ENCODE measurements at regions not wholly inside any gene's neighbourhood (a gene's known extent, or its start where the extent isn't known, plus 50 kb on each side); places are given as distances from the start of the nearest gene placed in this dataset.

DNA sequence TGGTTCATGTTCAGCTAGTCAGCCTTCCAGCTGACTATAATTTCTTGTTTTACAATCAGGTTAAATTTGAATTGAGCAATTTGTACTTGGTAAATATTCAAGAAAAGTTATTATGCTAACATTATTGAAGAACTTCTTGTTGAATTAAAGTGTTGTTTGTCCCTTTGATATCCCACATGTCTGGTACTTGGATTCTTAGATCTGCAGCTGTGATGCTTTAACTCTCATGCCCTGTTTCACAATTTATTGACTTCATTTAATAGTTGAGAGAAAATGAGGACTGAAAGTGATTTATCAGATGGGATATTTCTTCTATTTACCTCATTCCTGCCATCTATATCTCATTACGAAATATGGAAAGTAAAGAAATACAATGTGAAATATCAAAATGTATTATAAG is 92.8 kb downstream of the FASLG start:
- in situ Hi-C loops (cut with HindIII; ENCODE audit: low sequenced_read_pairs), result no loop called here

DNA sequence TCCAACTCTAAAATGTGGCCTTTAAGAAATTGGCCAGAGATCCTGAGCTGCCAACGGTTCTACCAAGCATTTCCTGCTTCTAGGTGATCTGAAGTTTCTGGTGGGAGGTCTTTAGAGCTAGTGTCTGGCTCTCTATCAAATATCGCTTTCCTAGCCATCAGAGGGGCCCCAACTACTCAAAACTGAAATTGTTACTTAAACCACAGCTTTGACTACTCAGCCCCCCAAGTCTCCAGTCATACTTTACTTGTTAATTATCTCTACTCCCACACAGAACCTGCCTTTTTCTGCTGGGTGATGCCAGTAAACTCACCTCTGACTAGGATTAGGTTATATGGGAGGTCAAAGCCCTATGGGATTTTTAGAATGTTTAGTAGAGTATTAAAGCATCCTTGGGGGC is 95.1 kb downstream of the FASLG start:
- in situ Hi-C loops (cut with HindIII; ENCODE audit: low sequenced_read_pairs), result no loop called here

DNA sequence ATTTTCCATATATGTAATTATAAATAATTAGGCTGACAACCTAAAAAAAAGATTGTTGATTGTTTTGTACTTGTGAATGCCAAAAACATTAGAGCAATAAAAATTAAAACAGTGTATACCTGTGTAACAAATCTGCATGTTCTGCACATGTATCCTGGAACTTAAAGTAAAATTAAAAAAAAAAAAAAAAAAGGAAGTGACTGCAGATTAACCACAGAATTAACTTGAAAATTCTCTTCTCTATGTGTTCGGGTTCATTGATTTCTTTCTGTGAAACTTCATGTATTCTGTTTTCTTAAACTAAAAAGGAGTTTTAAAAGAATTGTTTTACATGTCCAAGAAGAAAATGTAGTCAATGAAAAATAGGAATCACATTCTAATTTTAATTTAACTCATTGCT is 95.7 kb downstream of the FASLG start:
- in situ Hi-C loops (cut with HindIII; ENCODE audit: low sequenced_read_pairs), result no loop called here

GRCh38 chr1:172755099-172755498 is 96.2 kb downstream of the FASLG start:
- in situ Hi-C loops (cut with HindIII; ENCODE audit: low sequenced_read_pairs), result no loop called here

DNA sequence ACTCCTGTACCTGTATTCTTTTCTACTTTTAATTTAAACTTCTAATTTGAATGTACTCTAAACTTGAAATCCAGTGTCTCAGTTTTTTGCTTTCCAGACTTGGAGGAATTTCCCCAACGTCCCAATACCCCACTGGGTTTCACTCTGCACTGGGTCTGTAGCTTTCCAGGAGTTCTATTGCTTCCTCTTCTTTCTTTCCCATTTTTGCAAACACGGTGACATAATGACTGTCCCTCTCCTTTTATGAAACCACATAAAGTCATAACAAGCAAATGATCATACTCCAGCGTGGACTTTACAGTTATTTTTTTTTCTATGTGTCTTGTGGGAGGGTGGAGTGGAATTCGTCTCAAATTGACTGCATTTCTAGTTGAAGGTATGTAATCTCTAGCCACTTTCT is 97.1 kb downstream of the FASLG start:
- in situ Hi-C loops (cut with HindIII; ENCODE audit: low sequenced_read_pairs), result no loop called here

GRCh38 chr1:172758259-172758658 is 99.4 kb downstream of the FASLG start:
- in situ Hi-C loops (cut with HindIII; ENCODE audit: low sequenced_read_pairs), result no loop called here

DNA sequence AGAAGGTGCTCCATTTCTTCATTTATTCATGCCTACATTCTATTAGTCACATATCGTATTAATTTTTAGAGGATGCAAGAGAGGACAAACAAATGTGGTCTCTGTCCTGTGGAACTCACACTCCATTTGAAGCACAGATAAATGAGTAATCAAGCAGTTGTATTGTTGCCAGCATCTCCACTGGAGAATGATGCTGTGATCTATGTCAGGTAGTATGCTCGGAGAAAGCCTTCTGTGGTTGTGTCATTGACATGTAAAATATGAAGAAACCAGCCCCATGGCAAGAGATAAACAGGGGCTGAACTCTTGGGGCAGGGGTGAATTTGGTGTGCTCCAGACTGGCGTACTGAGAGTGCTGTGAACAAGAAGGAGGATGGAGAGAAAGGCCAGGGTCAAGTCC is 101.2 kb downstream of the FASLG start:
- in situ Hi-C loops (cut with HindIII; ENCODE audit: low sequenced_read_pairs), result no loop called here

DNA sequence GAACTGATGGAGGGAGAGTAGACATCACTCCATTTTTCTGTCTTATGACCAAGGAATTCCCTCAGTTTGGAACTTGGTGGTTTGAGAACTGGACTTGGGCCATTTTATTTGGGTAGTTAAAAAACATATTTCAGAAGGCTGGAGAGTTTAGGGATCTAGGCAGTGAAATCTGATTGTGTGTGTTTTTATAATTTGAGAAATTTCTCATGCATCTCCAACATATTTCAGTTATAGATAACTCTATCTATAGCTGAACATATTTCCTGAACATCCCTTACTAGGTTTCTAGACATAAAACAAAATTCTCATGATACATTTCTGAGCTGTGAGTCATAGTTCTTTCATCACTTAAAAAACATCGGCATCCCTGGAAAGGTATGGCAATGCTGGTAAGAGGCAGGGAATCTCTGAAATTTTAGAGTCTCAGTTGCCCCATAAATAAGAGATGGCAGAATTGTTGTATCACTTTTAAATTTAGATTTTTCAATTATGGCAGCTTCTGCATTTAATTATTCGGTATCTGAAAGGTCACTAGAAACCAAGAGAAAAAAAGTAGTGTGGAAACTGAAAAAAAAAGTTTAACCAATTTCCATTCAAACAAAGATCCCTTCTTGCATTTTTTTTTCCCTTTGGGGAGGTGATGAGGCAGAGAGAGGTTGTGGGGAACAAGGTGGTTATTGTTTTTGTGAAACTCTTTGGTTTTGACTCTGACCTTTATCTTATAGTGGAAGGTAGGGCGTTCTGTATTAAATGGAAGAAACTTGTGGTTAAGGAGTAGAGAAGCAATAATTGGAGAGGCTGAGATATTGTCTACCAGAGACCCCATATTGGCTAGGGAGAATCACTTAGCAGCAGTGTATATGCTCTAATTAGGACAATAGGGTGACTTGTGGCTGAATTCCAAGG is 102.9 kb downstream of the FASLG start:
- in situ Hi-C loops (cut with HindIII; ENCODE audit: low sequenced_read_pairs), result no loop called here

DNA sequence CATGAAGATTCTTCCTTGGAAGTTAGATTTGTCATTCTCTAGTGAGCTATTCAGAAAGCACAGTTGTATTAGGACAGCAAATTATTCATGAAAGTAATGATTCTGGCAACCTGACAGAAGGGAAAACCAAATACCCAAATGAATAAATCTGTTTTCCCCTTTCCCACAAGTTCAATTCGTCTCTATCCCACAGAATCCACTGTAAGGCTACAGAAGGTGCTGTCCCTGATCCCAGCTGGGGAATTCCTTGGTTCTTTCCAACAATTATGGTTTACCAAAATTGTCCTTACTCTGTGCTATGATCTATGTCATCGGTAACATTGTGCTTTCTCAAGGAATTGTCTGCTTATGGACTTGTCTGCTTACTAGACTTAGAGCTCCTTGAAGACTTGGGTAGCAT is 104.2 kb downstream of the FASLG start:
- in situ Hi-C loops (cut with HindIII; ENCODE audit: low sequenced_read_pairs), result no loop called here

GRCh38 chr1:172764378-172764777 is 105.5 kb downstream of the FASLG start:
- in situ Hi-C loops (cut with HindIII; ENCODE audit: low sequenced_read_pairs), result no loop called here

- in situ Hi-C loops (cut with HindIII; ENCODE audit: low sequenced_read_pairs), result no loop called here
Measured at GRCh38 chr1:172766462-172766861, 107.6 kb downstream of the FASLG start.

- in situ Hi-C loops (cut with HindIII; ENCODE audit: low sequenced_read_pairs), result no loop called here
Measured at GRCh38 chr1:172770071-172770470, 111.2 kb downstream of the FASLG start.

GRCh38 chr1:172774561-172774960 is 115.7 kb downstream of the FASLG start:
- in situ Hi-C loops (cut with HindIII; ENCODE audit: low sequenced_read_pairs), result no loop called here

DNA sequence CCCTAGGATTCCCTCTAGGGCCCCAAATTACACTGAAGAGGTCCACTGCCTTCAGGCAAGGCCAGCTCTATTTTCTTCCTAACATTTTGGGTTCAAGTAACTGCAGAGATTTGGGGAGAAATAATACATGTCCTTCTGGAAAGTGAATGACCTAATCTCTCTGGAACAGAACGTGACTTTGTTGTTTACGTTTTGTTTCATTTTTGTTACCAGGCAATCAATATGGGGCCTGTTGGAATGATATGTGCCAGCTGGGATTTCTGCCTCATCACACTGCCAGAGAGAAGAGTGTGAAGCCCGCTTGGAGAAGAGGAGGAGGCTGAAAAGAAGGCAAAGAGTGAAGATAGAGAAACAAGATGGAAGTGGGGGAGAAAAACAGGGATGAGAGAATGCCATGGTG is 116.7 kb downstream of the FASLG start:
- in situ Hi-C loops (cut with HindIII; ENCODE audit: low sequenced_read_pairs), result no loop called here

- in situ Hi-C loops (cut with HindIII; ENCODE audit: low sequenced_read_pairs), result no loop called here
Measured at GRCh38 chr1:172776071-172776470, 117.2 kb downstream of the FASLG start.

DNA sequence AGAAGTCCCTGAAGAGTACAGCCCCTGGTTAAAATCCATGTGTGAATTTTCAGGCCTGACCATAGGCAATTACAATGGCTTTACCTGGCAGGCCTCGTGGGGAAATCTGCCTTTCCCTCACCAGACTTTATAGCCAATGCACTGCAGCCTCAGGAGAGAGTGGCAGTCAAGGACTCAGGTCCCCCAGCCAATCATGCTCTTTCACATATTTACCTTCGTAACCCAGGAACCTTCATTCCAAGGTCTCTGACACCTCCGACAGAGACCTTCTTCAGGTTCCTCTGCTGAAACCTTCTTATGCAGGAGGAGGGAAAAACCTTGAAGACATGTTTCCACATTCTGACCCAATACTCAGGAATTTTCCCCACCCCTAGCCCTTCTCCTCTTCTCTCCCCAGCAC is 118.9 kb downstream of the FASLG start:
- in situ Hi-C loops (cut with HindIII; ENCODE audit: low sequenced_read_pairs), result no loop called here

DNA sequence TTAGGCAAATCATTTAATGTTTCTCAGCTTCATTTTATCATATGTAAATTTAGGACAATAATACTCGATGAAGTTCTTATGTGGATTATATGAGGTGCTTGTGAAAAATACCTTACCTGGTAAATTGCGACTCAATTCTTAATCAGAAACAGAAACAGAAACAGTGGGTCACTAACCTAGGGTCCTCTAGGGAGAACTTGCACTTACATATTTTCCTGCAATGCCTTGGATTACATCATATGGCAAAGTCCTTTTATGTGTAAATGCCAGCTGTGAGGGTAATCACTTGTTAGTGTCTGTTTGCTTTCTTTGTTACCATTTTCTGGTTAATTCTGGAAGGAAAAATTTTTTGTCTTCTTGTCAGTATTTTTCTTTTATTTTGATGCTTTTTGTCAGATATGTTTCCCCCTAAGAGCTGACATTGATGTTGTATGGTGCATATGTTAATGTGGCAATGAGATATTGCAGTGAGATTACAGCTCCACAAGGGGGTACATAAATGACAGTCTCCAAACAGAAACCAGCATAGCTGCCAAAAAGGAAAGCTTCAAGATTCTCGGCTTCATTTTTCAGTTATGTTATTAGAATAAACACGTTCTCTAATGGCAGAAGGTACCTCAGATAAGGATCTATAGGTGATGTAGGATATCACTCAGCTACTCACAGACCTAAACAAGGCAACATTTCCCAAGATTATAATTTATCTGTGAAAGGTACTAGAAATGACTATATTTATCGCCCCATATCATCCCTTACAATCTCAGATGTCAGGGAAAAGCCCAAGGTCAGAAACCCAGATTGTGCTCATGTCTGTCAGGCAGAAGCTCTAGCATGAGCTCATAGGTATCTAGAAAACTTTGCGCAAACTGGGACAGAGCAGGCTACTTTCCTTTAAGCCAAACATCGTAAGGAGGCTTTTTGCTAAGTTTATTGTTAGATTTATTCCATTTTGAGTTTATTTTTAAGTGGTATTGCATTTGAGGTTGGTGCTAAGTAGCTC is 119.9 kb downstream of the FASLG start:
- in situ Hi-C loops (cut with HindIII; ENCODE audit: low sequenced_read_pairs), result no loop called here

GRCh38 chr1:172779491-172779890 is 120.6 kb downstream of the FASLG start:
- in situ Hi-C loops (cut with HindIII; ENCODE audit: low sequenced_read_pairs), result no loop called here

DNA sequence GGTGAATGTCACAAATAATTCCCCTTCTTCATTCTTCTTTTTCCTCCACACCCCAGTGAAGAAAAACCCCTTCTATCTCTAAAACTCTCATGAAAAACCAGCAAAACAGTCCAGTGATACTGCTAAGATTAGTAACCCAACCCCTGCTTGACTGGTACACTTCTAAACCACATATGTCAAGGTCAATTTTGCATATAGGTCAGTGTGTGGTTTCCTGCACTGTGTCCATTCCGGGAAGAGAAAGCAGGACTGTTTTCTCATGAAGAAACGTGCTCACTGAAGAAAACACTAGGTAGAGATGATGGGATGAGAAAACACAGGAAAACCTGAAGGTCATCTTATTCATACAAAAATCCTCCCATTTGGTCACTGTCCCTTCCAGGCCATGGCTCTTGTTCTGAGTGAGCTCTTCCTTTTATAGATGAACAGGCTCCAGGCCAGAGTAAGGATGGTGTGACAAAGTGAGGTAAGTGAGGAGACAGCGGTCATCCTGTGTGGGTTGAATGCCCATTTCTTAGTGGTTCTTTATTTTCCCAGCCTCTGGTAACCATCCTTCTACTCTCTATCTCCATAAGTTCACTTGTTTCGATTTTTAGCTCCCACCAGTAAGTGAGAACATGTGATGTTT is 122.7 kb downstream of the FASLG start:
- in situ Hi-C loops (cut with HindIII; ENCODE audit: low sequenced_read_pairs), result no loop called here

DNA sequence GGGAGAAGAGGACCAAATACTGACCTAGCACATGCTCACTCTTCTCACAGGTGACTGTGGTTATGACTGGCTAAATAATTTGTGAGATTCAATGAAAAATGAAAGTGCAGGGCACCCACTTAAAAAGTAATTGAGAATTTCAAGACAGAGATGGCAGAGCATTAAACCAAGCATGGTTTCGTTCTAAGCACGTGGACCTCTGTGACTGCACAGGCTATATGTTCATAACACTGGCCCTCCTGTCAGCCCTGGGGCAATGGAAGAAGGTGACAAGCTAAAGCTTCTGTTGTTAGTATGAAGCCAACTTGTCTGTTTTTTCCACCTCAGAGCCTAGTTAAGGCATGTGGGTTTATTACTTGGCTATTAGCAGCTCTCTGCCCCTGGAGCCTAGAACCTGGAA is 130.9 kb downstream of the FASLG start:
- in situ Hi-C loops (cut with HindIII; ENCODE audit: low sequenced_read_pairs), result no loop called here

- in situ Hi-C loops (cut with HindIII; ENCODE audit: low sequenced_read_pairs), result no loop called here
Measured at GRCh38 chr1:172790245-172790644, 131.3 kb downstream of the FASLG start.

All from endothelial cell of hepatic sinusoid (primary cell).